GM21529 (cell line): ENCODE measurements at regions not wholly inside any gene's neighbourhood (a gene's known extent, or its start where the extent isn't known, plus 50 kb on each side); places are given as distances from the start of the nearest gene placed in this dataset.

Experiments
- ATAC-seq: cut with Tn5 transposase; IDR thresholded peaks from one replicate; pipeline ENCODE4 v1.9.1; 2021; ENCODE audit not compliant: unreplicated experiment

DNA sequence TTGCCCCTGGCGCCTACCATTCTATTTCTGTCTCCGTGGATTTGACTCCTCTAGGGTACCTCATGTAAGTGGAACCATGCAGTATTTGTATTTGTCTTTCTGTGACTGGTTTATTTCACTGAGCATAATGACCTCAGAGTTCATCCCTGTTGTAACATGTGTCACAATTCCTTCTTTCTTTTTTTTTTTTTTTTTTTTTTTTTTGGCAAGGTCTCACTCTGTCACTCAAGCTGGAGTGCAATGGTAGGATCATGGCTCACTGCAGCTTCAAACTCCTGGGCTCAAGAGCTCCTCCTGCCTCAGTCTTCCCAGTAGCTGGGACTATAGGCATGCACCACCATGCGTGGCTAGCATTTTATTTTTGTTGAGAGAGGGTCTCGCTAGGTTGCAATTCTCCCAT lies 74.0 kb upstream of the SEPTIN5 start:
- ATAC-seq = no peak

DNA sequence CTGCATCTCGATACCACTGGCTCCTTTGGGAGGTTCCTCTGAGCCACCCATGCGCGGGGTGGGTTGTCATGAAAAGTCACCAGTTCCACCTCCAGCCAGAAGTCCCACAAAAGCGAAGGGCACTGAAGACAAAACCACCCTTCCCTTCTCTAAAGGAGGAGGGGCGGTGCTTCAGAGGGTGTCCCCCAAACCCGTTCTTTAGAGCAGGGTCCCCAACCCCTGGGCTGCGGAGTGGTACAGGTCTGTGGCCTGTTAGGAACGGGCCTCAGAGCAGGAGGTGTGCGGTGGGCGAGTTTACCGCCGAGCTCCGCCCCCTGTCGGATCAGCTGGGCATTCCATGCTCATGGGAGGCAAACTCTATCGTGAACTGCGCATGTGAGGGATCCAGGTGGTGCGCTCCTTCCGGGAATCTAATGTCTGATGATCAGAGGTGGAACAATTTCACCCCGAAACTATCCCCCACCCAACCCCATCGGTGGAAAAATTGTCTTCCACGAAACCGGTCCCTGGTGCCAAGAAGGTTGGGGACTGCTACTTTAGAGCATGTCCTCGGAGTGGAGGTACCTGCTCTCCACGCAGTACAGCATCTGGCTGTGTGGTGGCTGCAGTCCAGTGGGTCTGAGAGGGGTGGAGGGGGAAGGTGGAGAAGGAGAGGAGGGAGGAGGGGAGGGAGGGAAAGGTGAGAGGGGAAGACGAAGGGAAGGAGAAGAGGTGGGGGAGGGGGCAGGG lies 72.9 kb upstream of the SEPTIN5 start:
- no peak for ATAC-seq

DNA sequence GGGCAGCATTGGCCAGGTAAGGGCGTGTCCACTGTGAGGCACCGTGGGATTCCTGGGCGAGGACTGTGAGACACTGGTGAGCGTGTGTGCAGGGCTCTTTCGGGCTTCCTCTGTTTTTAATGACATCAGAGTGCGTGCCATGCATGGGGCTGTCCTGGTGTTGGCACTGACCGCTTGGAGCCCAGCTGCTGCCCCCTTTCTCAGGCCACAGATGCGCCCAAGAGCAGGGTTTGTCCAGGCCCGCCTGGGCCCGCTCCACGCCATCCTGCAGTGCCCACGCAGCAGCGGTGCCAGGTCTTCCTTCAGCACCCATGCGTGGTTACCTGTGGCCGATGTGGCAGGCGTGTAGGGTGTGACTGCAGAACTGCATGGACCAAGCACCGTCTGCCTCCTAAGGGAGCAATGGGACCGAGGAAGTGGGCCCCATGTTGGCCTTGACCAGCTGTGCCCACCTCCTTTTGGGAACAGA lies 72.3 kb upstream of the SEPTIN5 start:
- no peak for ATAC-seq

DNA sequence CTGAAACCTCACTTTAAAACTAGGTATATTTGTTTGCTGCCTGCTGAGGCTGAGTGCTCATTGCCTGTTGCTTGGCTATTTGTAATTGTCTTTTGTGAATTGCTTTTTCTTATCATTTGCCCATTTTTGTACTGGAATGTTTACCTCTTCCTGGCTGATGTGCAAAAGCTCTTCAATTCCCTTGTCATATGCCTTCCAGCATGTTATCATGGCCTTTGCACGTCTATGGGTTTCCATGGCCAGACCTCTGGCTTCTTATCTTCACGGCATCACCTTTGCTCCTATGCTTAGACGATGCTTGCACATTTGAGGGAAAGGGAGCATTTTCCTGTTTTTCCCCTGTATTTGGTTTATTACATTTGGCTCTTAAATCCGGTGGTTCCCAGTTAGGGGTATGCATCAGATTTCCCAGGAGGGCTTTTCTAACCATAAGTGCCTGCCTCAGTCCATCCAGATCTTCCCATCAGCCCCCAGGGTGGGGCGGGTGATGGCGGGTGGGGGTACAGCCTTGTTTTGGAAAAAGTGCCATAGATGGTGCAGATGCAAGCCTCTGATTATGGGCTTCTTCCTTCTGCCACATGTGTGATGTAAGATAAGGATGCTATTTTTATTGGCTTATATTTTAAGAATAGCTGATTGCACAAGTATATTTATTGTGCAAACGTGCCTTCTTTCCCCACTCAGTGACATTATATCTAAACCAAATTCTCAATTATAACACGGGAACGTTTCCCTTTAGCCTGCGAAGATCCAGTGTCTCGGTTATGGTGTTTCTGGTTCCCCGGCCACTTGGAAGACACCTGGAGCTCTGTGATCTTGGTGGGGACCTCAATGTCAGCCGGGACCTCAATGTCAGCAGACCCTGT lies 70.6 kb upstream of the SEPTIN5 start:
- no peak for ATAC-seq

DNA sequence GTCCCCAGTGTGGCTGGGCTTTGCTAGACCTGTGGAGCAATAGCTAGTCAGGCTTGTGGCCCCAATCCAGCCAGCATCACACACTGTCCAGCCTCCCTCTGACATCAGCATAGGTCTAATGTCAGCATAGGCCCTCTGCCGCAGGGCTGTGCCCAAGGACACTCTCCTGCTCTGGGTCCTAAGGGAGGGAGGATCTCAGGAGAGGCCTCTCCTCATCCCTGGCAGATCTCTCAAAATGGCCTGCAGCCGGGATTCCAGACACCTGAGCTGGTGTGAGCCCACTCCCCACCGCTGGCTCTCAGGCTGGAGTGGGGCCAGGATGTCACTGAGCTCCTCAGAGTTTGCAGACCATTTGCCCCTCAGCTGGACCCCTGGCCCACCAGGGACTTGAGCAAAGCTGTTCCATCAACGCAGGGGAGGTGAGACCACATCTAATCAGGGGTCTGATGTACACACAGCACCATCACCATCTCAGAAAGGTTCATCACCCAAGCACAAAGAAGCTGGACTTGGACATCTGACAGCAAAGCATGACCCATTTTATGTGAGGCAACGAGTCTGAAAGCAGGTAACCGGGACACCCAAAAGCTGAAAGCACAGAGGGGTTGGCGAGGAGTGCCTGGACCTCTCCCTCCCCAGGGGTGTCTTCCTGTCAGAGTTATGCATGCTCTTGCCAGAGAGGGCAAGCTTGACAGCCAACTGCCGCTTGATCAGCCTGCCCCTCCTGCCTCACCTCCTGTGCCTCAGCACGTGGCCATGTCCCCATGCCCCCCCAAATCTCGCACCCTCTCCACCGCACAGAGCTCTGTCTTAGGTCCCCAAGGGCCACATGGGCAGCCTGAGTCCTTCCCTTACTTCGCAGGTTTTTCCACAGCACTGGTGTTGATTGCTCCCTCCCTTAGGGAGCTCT lies 69.7 kb upstream of the SEPTIN5 start:
- no peak for ATAC-seq

DNA sequence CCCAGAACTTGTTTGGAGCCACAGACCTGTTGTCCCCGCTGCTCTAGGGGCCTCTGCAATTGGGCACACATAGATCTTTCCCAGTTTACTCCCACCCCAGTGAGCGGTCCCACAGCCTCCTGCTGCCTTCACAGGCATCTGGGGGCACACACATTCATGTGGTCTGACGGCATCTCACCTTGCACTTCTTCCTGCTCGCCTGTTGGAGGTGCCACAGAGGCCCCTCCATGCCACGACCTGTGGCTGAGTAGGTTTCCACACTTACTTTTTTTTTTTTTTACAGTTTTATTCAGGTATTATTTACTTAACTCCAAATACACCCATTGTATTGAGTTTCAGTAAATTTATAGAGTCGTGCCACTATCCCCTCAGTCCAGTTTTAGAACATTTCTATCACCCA lies 68.9 kb upstream of the SEPTIN5 start:
- no peak for ATAC-seq

DNA sequence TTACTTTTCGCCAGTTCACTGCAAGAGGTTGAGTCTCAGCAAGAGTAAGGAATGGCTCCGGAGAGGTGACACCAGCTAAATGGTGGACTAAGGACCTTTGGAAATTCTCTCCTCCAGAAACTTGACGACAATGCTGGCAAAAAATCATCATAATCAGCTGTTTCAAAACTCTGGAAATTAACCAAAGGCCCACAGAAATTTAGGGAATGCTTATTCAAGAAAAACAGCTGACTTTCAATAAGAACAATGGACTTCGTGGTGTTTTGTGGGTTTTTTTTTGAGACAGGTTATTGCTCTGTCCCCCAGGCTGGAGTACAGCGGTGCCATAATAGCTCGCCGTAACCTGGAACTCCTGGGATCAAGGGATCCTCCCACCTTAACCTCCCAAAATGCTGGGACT lies 68.4 kb upstream of the SEPTIN5 start:
- no peak for ATAC-seq

DNA sequence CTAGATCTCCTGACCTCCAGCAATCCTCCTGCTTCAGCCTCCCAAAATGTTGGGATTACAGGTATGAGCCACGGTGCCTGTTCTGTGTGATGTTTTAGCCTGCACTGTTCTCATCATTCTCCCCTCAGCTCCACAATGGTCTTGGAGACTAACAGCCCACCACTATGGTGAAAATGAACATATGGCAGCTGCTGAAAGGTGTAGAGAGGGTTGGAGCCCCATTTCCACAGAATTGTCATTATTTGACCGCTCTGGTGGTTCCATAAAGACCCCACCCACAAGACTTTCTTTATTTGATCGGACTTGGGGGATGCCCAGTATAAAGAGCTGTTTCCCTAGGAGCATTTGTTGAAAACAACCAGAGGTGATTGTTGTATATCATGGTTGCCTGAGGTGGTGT lies 67.9 kb upstream of the SEPTIN5 start:
- no peak for ATAC-seq

DNA sequence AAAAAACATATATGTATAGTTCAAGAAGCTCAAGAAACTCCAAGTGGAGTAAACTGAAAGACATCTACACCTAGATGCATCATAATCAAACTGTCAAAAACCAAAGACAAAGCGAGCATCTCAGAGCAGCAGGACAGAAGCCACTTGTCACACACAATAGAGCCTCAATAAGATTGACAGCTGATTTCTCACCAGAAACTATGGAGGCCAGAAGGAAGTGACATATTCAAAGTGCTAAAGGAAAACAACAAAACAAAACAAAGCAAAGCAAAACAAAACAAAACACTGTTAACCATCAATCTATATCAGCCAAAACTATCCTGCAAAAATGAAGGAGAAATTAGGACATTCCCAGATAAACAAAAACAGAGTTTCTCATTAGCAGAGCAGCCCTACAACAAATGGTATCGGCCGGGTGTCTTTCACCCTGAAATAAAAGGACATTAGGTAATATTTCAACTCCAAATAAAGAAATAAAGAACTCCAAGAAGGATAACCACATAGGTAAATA lies 65.8 kb upstream of the SEPTIN5 start:
- ATAC-seq = no peak

DNA sequence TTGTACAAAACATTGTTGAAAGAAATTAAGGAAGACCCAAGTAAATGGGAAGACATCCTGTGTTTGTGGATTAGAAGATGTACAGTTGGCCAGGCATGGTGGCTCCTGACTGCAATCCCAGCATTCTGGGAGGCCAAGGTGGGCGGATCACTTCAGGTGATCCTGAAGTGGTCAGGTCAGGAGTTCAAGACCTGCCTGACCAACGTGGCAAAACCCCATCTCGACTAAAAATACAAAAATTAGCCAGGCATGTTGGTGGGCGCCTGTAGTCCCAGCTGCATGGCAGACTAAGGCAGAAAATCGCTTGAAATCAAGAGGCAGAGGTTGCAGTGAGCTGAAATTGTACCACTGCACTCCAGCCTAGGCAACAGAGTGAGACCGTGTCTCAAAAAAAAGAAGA lies 62.0 kb upstream of the SEPTIN5 start:
- no peak for ATAC-seq

DNA sequence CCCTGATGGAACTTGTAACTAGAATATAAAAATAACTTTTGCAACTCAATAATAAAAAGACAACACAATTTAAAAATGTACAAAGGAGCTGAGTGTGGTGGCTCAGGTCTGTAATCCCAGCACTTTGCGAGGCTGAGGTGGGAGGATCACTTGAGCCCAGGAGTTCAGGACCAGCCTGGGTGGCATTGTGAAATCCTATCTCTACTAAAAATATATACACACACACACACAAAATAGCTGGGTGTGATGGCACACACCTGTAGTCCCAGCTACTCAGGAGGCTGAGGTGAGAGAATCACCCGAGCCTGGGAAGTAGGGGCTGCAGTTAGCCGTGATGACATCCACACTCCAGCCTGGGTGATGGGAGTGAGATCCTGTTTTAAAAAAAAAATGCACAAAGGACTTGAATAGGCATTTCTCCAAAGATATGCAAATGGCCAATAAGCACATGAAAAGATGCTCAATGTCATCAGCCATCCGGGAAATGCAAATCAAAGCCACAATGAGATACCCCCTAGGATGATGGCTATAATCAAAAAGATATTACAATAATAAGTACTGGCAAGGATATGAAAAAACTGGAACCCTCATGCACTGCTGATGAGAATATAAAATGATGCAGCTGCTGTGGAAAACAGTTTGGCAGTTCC lies 59.8 kb upstream of the SEPTIN5 start:
- ATAC-seq = no peak

DNA sequence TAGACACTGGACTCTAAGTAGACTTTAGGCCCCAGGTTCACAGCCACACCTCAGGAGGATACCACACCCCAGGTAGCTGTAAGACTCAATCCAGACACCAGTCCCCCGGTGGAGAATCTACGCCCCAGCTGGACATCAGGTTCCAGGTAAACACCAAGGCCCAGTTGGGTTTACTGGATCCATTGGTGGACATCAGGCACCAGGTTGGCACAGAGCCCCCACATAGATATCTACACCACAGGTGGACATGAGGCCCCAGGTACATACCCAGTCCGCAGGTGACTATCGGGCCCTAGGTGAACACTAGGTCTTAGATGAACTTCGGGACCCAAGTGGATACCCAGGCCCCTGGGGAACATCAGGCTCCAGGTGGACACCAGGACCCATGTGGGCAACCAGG lies 58.9 kb upstream of the SEPTIN5 start:
- no peak for ATAC-seq

DNA sequence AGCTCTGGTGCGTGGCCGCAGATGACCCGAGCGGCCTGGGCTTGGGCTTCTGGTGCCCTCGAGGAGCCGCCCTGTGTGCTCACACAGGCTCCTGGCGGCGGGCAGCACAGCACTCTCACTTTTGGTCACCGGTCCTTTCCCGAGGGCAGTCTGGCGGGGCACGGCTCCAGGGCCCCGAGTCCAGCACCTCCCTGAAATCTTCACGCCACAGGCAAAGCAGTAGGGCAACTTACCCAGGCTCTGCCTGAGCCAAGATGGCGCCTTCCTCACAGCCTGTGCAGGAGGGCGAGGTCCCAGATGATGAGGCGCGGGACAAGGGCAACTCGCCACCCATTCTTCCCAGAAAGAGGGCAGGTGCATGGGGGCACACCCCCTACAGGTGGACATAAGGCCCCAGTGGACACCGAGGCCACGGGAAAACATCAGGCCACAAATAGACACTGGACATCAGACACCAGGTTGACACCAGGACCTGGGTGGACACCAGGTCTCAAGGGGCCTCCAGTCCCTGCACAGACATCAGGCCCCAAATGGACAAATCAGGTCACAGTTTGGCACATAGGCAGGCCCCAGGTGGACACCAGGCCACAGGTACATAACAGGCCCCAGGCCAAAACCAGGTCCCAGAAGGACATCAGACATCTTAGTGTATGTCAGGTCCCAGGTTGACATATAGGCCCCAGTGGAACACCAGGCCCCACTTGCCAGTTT lies 57.6 kb upstream of the SEPTIN5 start:
- ATAC-seq = no peak

DNA sequence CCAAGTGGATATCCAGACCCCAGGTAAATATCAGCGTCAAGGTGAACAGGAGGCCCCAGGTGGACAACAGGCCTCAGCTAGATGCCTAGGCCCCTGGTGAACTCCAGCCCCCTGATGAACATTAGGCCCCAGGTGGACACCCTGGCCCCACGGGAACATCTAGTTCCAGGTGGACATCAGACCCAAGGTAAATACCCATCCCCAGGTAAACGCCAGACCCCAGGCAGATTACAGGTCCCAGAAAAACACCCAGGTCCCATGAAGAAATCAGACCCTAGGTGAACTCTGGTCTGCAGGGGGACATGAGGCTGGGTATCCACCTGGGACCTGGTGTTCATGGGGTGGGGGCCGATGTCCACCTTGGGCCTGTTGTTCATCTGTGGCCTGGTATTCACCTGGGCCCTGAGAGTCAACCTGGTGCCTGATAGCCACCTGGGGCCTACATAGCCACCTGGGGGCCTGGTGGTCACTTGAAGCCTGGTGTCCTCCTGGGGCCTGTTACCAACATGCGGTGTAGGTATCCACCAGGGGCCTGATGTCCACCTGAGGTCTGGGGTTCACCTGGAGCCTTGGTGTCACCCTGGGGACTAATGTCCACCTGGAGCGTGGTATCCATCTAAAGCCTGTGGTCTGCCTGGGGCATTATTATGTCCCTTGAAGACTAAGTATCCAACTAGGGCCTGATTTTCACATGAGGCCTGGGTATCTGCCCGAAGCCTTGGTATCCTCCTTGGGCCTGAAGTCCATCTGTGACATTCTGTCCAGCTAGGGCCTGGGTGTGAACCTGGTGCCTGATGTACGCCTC lies 56.8 kb upstream of the SEPTIN5 start:
- no peak for ATAC-seq

DNA sequence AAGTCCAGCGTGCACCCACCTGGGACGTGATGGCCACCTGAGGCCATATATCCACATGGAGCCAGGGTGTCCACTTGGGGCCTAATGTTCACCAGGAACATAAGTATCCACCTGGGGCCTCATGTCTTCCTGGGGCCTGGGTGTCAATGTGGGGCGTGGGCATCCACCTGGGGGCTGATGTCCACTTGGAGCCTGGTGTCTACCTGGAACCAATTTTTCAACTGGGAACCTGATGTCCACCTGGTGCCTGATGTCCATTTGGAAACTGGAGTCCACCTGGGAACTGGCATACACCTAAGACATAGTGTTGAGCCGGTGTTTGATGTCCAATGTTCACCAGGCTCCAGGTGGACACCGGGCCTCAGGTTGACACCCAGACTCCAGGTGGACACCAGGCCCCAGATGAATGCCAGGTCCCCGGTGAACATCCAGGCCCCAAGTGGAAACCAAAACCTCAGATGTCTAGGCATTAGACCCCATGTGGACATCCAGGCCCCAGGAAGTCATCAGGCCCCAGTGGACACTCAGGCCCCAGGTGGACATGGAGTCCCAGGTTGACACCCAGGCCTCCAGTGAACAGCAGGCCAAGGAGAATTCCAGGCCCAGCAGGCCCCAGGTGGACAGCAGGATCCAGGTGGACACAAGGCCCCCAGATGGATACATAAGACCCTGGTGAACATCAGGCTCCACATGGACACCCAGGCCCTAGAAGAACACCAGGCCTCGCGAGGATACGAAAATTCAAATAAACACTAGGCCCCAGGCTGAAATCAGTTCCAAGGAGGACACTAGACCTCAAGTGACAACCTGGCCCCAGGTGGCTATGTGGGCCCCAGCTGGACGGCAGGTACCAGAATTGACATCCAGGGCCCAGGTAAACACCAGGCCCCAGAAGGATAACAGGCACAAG lies 56.0 kb upstream of the SEPTIN5 start:
- no peak for ATAC-seq

DNA sequence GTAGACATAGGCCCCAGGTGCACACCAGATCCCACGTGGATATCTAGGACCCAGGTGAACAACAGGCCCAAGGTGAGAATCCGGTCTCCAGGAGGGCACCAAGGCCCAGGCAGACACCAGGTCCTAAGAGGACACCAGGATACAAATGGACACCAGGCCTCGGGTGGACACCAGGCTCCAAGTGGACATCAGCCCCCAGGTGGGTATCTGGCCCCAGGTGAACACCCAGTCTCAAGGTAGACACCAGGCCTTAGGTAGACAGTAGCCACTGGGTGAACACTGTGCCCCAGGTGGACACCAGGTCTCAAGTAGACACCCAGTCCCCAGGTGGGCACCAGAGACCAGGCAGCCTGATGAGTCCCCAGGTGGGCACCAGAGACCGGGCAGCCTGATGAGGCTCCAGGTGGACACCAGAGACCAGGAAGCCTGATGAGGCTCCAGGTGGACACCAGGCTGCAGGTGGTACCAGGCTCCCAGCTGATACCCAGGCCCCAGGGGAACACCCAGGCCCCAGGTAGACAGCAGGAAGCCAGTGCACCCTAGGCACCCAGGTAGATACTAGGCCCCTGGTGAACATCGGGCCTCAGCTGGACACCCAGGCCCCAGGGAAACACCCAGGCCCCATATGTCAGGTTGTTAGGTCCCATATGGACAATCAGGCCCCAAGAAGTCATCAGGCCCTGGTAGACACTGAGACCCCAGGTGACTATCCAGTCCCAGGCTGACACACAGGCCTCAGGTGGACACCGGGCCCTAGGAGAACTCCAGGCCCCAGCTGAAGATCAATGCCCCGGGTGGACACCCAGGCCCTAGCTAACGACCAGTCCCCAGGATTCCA lies 55.1 kb upstream of the SEPTIN5 start:
- no peak for ATAC-seq

DNA sequence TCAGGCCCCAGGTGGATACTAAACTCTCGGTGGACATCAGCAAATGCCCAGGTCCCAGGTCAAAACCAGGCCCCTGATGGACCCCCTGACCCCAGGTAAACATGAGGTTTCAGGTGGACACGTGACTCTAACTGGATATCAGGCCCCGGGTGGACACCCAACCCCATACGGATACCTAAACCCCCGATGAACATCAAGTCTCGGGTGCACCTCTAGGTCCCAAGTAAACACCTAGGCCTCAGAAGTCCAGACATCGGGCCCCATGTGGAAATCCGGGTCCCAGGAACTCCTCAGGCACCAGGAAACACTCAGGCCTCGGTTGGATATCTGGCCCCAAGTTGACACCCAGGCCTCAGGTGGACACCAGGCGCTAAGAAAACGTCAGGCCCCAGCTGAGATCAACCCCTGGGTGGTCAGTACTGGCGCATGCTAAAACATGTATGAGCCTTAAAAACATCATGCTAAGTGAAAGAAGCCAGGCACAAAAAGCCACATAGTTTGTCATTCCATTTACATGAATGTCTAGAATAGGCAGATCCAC lies 54.4 kb upstream of the SEPTIN5 start:
- ATAC-seq = no peak
